ENCODE measurements at regions not wholly inside any gene's neighbourhood (a gene's known extent, or its start where the extent isn't known, plus 50 kb on each side); places are given as distances from the start of the nearest gene placed in this dataset.

DNA sequence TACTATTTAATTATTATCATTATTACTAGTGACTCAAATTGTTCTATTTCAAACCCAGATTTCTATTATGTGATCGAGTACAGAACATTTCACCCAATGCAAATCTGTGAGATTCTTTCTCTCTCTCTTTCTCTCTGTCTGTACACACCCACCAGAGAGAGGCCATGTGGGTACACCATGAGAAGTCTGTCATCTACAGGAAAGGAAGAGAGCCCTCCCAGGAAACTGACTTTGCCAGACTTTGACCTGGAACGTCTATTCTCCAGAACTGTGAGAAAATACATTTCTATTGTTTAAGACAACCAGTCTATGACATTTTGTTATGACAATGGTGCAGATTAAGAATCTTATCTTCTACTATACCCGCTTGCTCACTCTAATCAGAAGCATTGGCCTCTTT is 1091.6 kb downstream of the TTLL7 start:
- TF ChIP-seq, protein P1, sequence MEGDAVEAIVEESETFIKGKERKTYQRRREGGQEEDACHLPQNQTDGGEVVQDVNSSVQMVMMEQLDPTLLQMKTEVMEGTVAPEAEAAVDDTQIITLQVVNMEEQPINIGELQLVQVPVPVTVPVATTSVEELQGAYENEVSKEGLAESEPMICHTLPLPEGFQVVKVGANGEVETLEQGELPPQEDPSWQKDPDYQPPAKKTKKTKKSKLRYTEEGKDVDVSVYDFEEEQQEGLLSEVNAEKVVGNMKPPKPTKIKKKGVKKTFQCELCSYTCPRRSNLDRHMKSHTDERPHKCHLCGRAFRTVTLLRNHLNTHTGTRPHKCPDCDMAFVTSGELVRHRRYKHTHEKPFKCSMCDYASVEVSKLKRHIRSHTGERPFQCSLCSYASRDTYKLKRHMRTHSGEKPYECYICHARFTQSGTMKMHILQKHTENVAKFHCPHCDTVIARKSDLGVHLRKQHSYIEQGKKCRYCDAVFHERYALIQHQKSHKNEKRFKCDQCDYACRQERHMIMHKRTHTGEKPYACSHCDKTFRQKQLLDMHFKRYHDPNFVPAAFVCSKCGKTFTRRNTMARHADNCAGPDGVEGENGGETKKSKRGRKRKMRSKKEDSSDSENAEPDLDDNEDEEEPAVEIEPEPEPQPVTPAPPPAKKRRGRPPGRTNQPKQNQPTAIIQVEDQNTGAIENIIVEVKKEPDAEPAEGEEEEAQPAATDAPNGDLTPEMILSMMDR (IDR thresholded peaks at IDR 0.05), result no peak
- TF ChIP-seq, protein P2, sequence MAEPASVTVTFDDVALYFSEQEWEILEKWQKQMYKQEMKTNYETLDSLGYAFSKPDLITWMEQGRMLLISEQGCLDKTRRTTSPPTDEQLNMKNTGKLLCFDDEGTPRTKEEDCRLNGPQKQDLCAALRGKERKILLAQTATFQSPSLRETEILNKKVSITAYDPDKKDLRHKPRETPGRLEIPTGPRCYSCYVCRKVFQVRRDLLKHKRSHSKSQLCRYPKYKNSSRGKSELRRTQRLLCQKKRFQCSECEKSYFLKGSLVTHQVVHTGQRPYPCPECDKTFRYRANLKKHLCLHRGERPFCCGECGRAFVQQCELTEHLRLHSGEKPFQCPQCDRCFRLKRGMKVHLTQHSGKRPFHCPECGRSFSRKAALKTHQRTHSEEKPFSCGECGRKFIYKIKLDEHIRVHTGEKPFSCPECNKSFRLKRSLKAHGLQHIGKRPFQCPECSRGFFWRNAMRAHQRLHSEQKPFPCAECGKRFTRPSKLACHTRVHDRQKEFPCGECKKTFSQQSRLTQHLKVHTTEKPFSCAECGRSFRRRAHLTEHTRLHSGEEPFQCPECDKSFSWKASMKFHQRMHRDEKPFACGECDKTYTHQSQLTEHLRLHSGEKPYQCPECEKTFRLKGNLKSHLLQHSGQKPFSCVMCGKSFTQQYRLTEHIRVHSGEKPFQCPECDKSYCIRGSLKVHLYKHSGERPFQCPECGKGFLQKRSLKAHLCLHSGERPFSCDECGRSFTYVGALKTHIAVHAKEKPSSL (CRISPR knock-in tag; conservative IDR thresholded peaks at IDR 0.05), result no peak
- TF ChIP-seq FOXK1 (CRISPR knock-in tag; IDR thresholded peaks at IDR 0.05), result no peak
- TF ChIP-seq NR2C2 (CRISPR knock-in tag; IDR thresholded peaks at IDR 0.05), result no peak
- TF ChIP-seq, protein P3, sequence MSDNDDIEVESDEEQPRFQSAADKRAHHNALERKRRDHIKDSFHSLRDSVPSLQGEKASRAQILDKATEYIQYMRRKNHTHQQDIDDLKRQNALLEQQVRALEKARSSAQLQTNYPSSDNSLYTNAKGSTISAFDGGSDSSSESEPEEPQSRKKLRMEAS (CRISPR knock-in tag; IDR thresholded peaks at IDR 0.05), result no peak
- TF ChIP-seq NFE2L1 (CRISPR knock-in tag; IDR thresholded peaks at IDR 0.05), result no peak
- TF ChIP-seq ATF1 (CRISPR knock-in tag; IDR thresholded peaks at IDR 0.05), result no peak
- no peak for TF ChIP-seq ZNF512 (CRISPR knock-in tag; IDR thresholded peaks at IDR 0.05; ENCODE audit: borderline replicate concordance)
- TF ChIP-seq JUN (CRISPR knock-in tag; IDR thresholded peaks at IDR 0.05), result no peak
- TF ChIP-seq JAZF1 (CRISPR knock-in tag; IDR thresholded peaks at IDR 0.05), result no peak
- no peak for TF ChIP-seq USF2 (CRISPR knock-in tag; IDR thresholded peaks at IDR 0.05)
